ENCODE measurements at regions not wholly inside any gene's neighbourhood (a gene's known extent, or its start where the extent isn't known, plus 50 kb on each side); places are given as distances from the start of the nearest gene placed in this dataset.

- TF ChIP-seq, protein P1, sequence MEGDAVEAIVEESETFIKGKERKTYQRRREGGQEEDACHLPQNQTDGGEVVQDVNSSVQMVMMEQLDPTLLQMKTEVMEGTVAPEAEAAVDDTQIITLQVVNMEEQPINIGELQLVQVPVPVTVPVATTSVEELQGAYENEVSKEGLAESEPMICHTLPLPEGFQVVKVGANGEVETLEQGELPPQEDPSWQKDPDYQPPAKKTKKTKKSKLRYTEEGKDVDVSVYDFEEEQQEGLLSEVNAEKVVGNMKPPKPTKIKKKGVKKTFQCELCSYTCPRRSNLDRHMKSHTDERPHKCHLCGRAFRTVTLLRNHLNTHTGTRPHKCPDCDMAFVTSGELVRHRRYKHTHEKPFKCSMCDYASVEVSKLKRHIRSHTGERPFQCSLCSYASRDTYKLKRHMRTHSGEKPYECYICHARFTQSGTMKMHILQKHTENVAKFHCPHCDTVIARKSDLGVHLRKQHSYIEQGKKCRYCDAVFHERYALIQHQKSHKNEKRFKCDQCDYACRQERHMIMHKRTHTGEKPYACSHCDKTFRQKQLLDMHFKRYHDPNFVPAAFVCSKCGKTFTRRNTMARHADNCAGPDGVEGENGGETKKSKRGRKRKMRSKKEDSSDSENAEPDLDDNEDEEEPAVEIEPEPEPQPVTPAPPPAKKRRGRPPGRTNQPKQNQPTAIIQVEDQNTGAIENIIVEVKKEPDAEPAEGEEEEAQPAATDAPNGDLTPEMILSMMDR (conservative IDR thresholded peaks at IDR 0.05; ENCODE audit: low read length), result no peak
- TF ChIP-seq EZH2phosphoT487 (IDR thresholded peaks at IDR 0.05; ENCODE audit: borderline replicate concordance, low read depth, low read length), result no peak
Observed at GRCh38 chr3:135895734-135896121, 69.8 kb upstream of the PPP2R3A start.

Measured in OCI-LY7 (cell line).